IPS-NIHi7 (cell line): ENCODE measurements at regions not wholly inside any gene's neighbourhood (a gene's known extent, or its start where the extent isn't known, plus 50 kb on each side); places are given as distances from the start of the nearest gene placed in this dataset.
"Not testable (repeated sequence)": the region's sequence is repeated elsewhere in the genome, so short reads cannot be mapped to it uniquely, and the experiment has no call there.

ENCODE experiments used
- DNase-seq: peaks from one replicate; pipeline ENCODE4 v3.0.0; 2012; ENCODE audit warnings: mixed read lengths; ENCODE audit errors: extremely low spot score

GRCh38 chr1:79259390-79260336 lies 253.1 kb upstream of the ADGRL4 start:
- DNase-seq, result peak; percentile 30

- DNase-seq, result no peak
Measured at GRCh38 chr1:79255421-79255820, 248.9 kb upstream of the ADGRL4 start.

- DNase-seq, result no peak
Measured at GRCh38 chr1:79252598-79252997, 246.1 kb upstream of the ADGRL4 start.

- no peak for DNase-seq
Measured at GRCh38 chr1:79239840-79240239, 233.3 kb upstream of the ADGRL4 start.

GRCh38 chr1:79235301-79236002 lies 228.9 kb upstream of the ADGRL4 start:
- peak; percentile 11 for DNase-seq

- no peak for DNase-seq
Measured at GRCh38 chr1:79232818-79233217, 226.3 kb upstream of the ADGRL4 start.

- not testable (repeated sequence) for DNase-seq
Measured at GRCh38 chr1:79230751-79231150, 224.2 kb upstream of the ADGRL4 start.

- no peak for DNase-seq
Measured at GRCh38 chr1:79226963-79227362, 220.4 kb upstream of the ADGRL4 start.

GRCh38 chr1:79224537-79224936 lies 218.0 kb upstream of the ADGRL4 start:
- no peak for DNase-seq

GRCh38 chr1:79220509-79220908 lies 214.0 kb upstream of the ADGRL4 start:
- DNase-seq, result no peak

- no peak for DNase-seq
Measured at GRCh38 chr1:79215311-79215710, 208.8 kb upstream of the ADGRL4 start.

GRCh38 chr1:79207786-79208185 lies 201.3 kb upstream of the ADGRL4 start:
- no peak for DNase-seq

GRCh38 chr1:79207331-79207730 lies 200.8 kb upstream of the ADGRL4 start:
- no peak for DNase-seq

- DNase-seq, result no peak
Measured at GRCh38 chr1:79204779-79205479, 198.4 kb upstream of the ADGRL4 start.

- DNase-seq, result no peak
Measured at GRCh38 chr1:79198832-79199231, 192.3 kb upstream of the ADGRL4 start.

GRCh38 chr1:79197421-79197820 lies 190.9 kb upstream of the ADGRL4 start:
- peak; percentile 15 for DNase-seq

- DNase-seq, result no peak
Measured at GRCh38 chr1:79196211-79196610, 189.7 kb upstream of the ADGRL4 start.

GRCh38 chr1:79193211-79194079 lies 186.9 kb upstream of the ADGRL4 start:
- DNase-seq, result peak; percentile 32

- no peak for DNase-seq
Measured at GRCh38 chr1:79190074-79190473, 183.5 kb upstream of the ADGRL4 start.

GRCh38 chr1:79188337-79188736 lies 181.8 kb upstream of the ADGRL4 start:
- no peak for DNase-seq

- no peak for DNase-seq
Measured at GRCh38 chr1:79186260-79186659, 179.7 kb upstream of the ADGRL4 start.
